ENCODE measurements at regions not wholly inside any gene's neighbourhood (a gene's known extent, or its start where the extent isn't known, plus 50 kb on each side); places are given as distances from the start of the nearest gene placed in this dataset.

- in situ Hi-C loops (cut with MboI; ENCODE audit: low sequenced_read_pairs in 4 of 4) (no loop called here), intact Hi-C loops (cut with DNase I; ENCODE audit: low total_unique reads) (no loop called here)
- Histone ChIP-seq H3K27me3 (no peaks in the 10 kb centered on the region), H3K27ac (no peak overlapping the region), H3K9me3 (no peaks in the 10 kb centered on the region), H3K4me1 (no peaks in the 10 kb centered on the region), H3K4me3 (no peak overlapping the region), H3K36me3 (no peaks in the 10 kb centered on the region)
- TF ChIP-seq CTCF (IDR thresholded peaks at IDR 0.05 in 4 of 5, conservative IDR thresholded peaks at IDR 0.05 in 1 of 5) (no peak), POLR2A (IDR thresholded peaks at IDR 0.05) (no peak)
- DNase-seq (no peak), ATAC-seq (no peak)
Measured at GRCh38 chr15:35928847-35929246, 382.9 kb upstream of the DPH6 start.

GRCh38 chr15:35929740-35930444 is 383.9 kb upstream of the DPH6 start:
- Histone ChIP-seq H3K9me3 (no peaks in the 10 kb centered on the region), H3K27me3 (no peaks in the 10 kb centered on the region), H3K4me3 (no peak overlapping the region), H3K27ac (no peak overlapping the region), H3K36me3 (no peaks in the 10 kb centered on the region), H3K4me1 (no peaks in the 10 kb centered on the region)
- no peak for TF ChIP-seq CTCF (IDR thresholded peaks at IDR 0.05 in 4 of 5, conservative IDR thresholded peaks at IDR 0.05 in 1 of 5)
- no peak for TF ChIP-seq POLR2A (IDR thresholded peaks at IDR 0.05)
- in situ Hi-C loops (cut with MboI; ENCODE audit: low sequenced_read_pairs in 4 of 4) = no loop called here
- ATAC-seq (no peak), DNase-seq (no peak)
- intact Hi-C loops (cut with DNase I; ENCODE audit: low total_unique reads) = no loop called here

- DNase-seq = no peak
- H3K4me1 ChIP-seq = no peaks in the 10 kb centered on the region
- TF ChIP-seq POLR2A (IDR thresholded peaks at IDR 0.05) (no peak), CTCF (IDR thresholded peaks at IDR 0.05 in 4 of 5, conservative IDR thresholded peaks at IDR 0.05 in 1 of 5) (no peak)
- no peak overlapping the region for H3K4me3 ChIP-seq
- in situ Hi-C loops (cut with MboI; ENCODE audit: low sequenced_read_pairs in 4 of 4) (no loop called here), intact Hi-C loops (cut with DNase I; ENCODE audit: low total_unique reads) (no loop called here)
- H3K9me3 ChIP-seq = no peaks in the 10 kb centered on the region
- no peak overlapping the region for H3K27ac ChIP-seq
- no peaks in the 10 kb centered on the region for H3K36me3 ChIP-seq
- H3K27me3 ChIP-seq = no peaks in the 10 kb centered on the region
- no peak for ATAC-seq
Measured at GRCh38 chr15:35931799-35932341, 385.9 kb upstream of the DPH6 start.

GRCh38 chr15:35932531-35932930 is 386.6 kb upstream of the DPH6 start:
- Histone ChIP-seq H3K27me3 (no peaks in the 10 kb centered on the region), H3K4me1 (no peaks in the 10 kb centered on the region), H3K4me3 (no peak overlapping the region), H3K9me3 (no peaks in the 10 kb centered on the region), H3K36me3 (no peaks in the 10 kb centered on the region), H3K27ac (no peak overlapping the region)
- ATAC-seq (no peak), DNase-seq (no peak)
- in situ Hi-C loops (cut with MboI; ENCODE audit: low sequenced_read_pairs in 4 of 4) (no loop called here), intact Hi-C loops (cut with DNase I; ENCODE audit: low total_unique reads) (no loop called here)
- TF ChIP-seq CTCF (IDR thresholded peaks at IDR 0.05 in 4 of 5, conservative IDR thresholded peaks at IDR 0.05 in 1 of 5) (no peak), POLR2A (IDR thresholded peaks at IDR 0.05) (no peak)

GRCh38 chr15:35933531-35933930 is 387.6 kb upstream of the DPH6 start:
- TF ChIP-seq POLR2A (IDR thresholded peaks at IDR 0.05) (no peak), CTCF (IDR thresholded peaks at IDR 0.05 in 4 of 5, conservative IDR thresholded peaks at IDR 0.05 in 1 of 5) (no peak)
- intact Hi-C loops (cut with DNase I; ENCODE audit: low total_unique reads) (no loop called here), in situ Hi-C loops (cut with MboI; ENCODE audit: low sequenced_read_pairs in 4 of 4) (no loop called here)
- ATAC-seq = no peak
- no peaks in the 10 kb centered on the region for H3K27me3 ChIP-seq
- no peak overlapping the region for H3K4me3 ChIP-seq
- no peaks in the 10 kb centered on the region for H3K36me3 ChIP-seq
- no peak for DNase-seq
- no peaks in the 10 kb centered on the region for H3K4me1 ChIP-seq
- no peaks in the 10 kb centered on the region for H3K9me3 ChIP-seq
- no peak overlapping the region for H3K27ac ChIP-seq
